ENCODE measurements at regions not wholly inside any gene's neighbourhood (a gene's known extent, or its start where the extent isn't known, plus 50 kb on each side); places are given as distances from the start of the nearest gene placed in this dataset.

- H3K27ac ChIP-seq = no peak overlapping the region
- TF ChIP-seq ZFX (IDR thresholded peaks at IDR 0.05; ENCODE audit: borderline replicate concordance) (no peak), CTCF (IDR thresholded peaks at IDR 0.05) (no peak)
Observed at GRCh38 chr5:3118340-3118739, 366.9 kb upstream of the IRX2 start.

GRCh38 chr5:3116366-3116765 lies 364.9 kb upstream of the IRX2 start:
- no peak overlapping the region for H3K27ac ChIP-seq
- TF ChIP-seq CTCF (IDR thresholded peaks at IDR 0.05) = no peak
- no peak for TF ChIP-seq ZFX (IDR thresholded peaks at IDR 0.05; ENCODE audit: borderline replicate concordance)

GRCh38 chr5:3114467-3114866 lies 363.0 kb upstream of the IRX2 start:
- no peak overlapping the region for H3K27ac ChIP-seq
- TF ChIP-seq CTCF (IDR thresholded peaks at IDR 0.05) = no peak

GRCh38 chr5:3110371-3110770 lies 358.9 kb upstream of the IRX2 start:
- H3K27ac ChIP-seq = no peak overlapping the region
- TF ChIP-seq ZFX (IDR thresholded peaks at IDR 0.05; ENCODE audit: borderline replicate concordance) (no peak), CTCF (IDR thresholded peaks at IDR 0.05) (no peak)

GRCh38 chr5:3107156-3107611 lies 355.7 kb upstream of the IRX2 start:
- no peak for TF ChIP-seq ZFX (IDR thresholded peaks at IDR 0.05; ENCODE audit: borderline replicate concordance)
- no peak for TF ChIP-seq CTCF (IDR thresholded peaks at IDR 0.05)

GRCh38 chr5:3105581-3105980 lies 354.1 kb upstream of the IRX2 start:
- H3K27ac ChIP-seq = no peak overlapping the region
- no peak for TF ChIP-seq ZFX (IDR thresholded peaks at IDR 0.05; ENCODE audit: borderline replicate concordance)
- no peak for TF ChIP-seq CTCF (IDR thresholded peaks at IDR 0.05)

More at GRCh38 chr5:3107156-3107611, 355.7 kb upstream of the IRX2 start:
- H3K27ac ChIP-seq = no peak overlapping the region

GRCh38 chr5:3105172-3105571 lies 353.7 kb upstream of the IRX2 start:
- H3K27ac ChIP-seq = no peak overlapping the region
- TF ChIP-seq CTCF (IDR thresholded peaks at IDR 0.05) = no peak
- TF ChIP-seq ZFX (IDR thresholded peaks at IDR 0.05; ENCODE audit: borderline replicate concordance) = no peak
